DOHH2 (cell line): ENCODE measurements at regions not wholly inside any gene's neighbourhood (a gene's known extent, or its start where the extent isn't known, plus 50 kb on each side); places are given as distances from the start of the nearest gene placed in this dataset.

Source experiments
- CTCF ChIP-seq: fragments of 200-600 bp; sonication (generic); IDR thresholded peaks from one replicate; pipeline ENCODE4 v1.5.1; 2014; ENCODE audit warnings: antibody characterized with exemption, mild to moderate bottlenecking, low read depth, low read length; ENCODE audit not compliant: poor library complexity, severe bottlenecking
- EZH2phosphoT487 ChIP-seq: fragments of 200-600 bp; sonication (generic); IDR thresholded peaks from 2 replicates; pipeline ENCODE4 v1.6.1; 2017; ENCODE audit warnings: borderline replicate concordance, mild to moderate bottlenecking, antibody characterized with exemption, low read length, moderate library complexity, mixed read lengths

DNA sequence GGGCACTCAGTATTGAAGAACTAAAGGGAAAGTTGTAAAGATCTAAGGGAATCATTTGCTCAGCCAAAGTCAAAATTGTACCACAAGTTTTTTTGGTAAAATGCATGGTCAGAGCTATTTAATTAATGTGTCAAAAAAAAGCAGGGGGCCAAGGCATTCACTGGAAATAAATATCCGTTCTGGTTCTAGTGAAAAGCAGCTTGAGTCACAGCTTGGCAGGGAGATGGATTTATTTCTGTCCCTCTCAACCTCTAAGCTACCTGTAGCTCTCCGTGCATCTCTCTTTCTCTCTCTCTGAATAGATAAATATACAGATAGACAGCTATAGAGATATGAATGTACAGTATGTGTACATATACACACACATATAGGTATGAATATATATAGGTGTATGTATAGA lies 554.4 kb upstream of the TMEM132C start:
- TF ChIP-seq CTCF = no peak
- TF ChIP-seq EZH2phosphoT487 = no peak
